PFSK-1 (cell line): ENCODE measurements at regions not wholly inside any gene's neighbourhood (a gene's known extent, or its start where the extent isn't known, plus 50 kb on each side); places are given as distances from the start of the nearest gene placed in this dataset.

ENCODE experiments used
- REST ChIP-seq, 2 experiments: IDR thresholded peaks; 2 replicates each; pipeline versions ENCODE4 v1.6.1 to v1.8.0; 2011 to 2012; ENCODE audit warnings: low read depth in 2 of 2, low read length in 2 of 2, control low read depth in 1 of 2, inconsistent platforms in 1 of 2, mild to moderate bottlenecking in 1 of 2, moderate library complexity in 1 of 2; ENCODE audit not compliant: insufficient read depth in 1 of 2
- TAF1 ChIP-seq: IDR thresholded peaks from 2 replicates; pipeline ENCODE4 v1.6.1; 2012; ENCODE audit warnings: low read length, control low read depth, borderline replicate concordance; ENCODE audit not compliant: insufficient read depth

GRCh38 chr1:238658763-238659162 is 727.6 kb upstream of the CHRM3 start:
- TF ChIP-seq TAF1 (no peak), REST (IDR thresholded peaks at IDR 0.05; ENCODE audit: insufficient read depth in 1 of 2, low read depth in 2 of 2, low read length in 2 of 2) (no peak)
